Kidney glomerular epithelial cell (primary cell): ENCODE measurements at regions not wholly inside any gene's neighbourhood (a gene's known extent, or its start where the extent isn't known, plus 50 kb on each side); places are given as distances from the start of the nearest gene placed in this dataset.
"Not testable (repeated sequence)": the region's sequence is repeated elsewhere in the genome, so short reads cannot be mapped to it uniquely, and the experiment has no call there.

Experiments
- DNase-seq: peaks from one replicate; lab custom pipeline; 2025; lab: John Stamatoyannopoulos, UW

DNA sequence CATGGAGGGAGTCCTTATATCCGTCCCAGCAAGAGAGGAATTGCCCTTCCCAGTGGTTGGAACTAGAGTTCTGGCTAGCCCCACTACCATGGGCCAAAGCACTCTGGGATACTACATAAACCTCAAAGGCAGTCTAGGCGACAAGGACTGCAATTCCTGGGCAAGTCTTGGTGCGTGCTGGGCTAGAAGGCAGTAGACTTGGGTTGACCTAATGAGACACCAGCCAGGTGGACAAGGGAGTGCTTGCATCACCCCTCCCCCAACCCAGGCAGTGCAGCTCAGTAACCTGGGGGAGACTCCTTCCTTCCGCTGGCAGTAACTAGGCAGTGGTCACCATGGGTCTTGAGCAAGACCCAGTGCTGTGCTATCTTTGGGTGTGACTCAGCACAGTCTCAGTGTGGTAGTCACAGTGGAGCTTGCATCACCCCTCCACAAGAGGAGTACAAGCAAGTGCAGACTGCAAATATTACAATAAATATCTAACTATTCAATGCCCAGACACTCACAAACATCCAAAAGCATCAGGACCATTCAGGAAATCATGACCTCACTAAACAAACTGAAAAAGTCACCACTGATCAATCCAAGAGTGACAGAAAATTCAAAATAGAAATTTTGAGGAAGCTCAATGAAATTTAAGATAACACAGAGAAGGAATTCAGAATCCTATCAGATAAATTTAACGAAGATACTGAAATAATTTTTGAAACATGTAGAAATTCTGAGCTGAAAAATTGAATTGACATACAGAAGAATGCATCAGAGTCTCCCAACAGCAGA is 84.7 kb upstream of the LYPLAL1 start:
- DNase-seq: peak; percentile 87

DNA sequence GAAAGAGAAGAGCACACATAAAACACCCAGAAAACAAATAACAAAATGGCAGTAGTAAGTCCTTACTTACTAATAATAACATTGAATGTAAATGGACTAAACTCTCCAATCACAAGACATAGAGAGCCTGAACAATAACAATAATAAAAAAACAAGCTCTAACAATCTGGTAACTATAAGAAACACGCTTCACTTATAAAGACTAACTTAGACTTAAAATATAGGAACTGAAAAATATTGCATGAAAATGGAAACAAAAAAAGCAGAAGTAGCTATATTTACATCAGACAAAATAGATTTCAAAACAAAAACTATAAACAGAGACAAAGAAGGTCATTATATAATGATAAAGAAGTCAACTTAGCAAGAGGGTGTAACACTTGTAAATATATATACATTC is 83.1 kb upstream of the LYPLAL1 start:
- no peak for DNase-seq

- DNase-seq: no peak
Observed at GRCh38 chr1:219092206-219092605, 81.5 kb upstream of the LYPLAL1 start.

DNA sequence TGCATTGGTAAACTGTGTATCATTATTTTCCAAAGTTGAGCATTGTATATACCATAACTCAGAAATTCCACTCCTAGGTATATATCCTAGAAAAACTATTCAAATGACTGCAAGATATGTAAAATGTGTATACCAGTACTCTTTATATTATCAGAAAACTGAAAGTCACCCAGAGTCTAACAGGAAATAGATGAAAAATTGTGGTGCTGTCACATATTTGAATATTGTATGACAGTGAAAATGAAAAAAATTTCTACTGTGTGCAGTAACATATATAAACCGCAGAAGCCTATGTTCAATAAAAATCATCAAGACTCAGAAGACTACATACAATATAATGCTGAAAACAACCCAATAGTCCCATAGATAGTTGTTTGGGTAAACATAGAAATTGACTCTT is 74.4 kb upstream of the LYPLAL1 start:
- no peak for DNase-seq

DNA sequence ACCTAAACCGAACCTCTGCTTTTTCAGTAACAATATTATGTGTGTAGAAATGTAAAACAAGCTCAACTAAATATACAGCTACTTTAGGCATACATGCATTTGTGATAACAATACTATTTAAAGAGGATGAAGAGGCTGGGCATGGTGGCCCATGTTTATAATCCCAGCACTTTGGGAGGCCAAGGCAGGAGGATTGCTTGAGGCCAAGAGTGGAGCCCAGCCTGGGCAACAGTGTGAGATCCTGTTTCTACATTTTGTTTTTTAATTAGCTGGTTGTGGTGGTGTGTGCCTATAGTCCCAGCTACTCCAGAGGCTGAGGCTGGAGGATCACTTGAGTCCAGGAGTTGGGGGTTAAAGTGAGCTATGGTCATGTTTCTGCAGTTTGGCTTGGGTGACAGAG is 73.6 kb upstream of the LYPLAL1 start:
- DNase-seq: no peak

DNA sequence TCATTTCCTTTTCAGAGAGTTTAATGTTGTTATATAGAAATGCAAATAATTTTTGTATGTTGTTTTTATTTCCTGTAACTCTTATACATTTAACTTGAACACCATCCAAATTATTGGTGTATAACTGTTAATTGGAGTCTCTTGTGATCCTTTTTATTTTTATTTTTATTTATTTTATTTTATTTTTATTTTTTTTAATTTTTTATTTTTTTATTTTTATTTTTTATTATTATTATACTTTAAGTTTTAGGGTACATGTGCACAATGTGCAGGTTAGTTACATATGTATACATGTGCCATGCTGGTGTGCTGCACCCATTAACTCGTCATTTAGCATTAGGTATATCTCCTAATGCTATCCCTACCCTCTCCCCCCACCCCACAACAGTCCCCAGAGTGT is 71.2 kb upstream of the LYPLAL1 start:
- DNase-seq: not testable (repeated sequence)

DNA sequence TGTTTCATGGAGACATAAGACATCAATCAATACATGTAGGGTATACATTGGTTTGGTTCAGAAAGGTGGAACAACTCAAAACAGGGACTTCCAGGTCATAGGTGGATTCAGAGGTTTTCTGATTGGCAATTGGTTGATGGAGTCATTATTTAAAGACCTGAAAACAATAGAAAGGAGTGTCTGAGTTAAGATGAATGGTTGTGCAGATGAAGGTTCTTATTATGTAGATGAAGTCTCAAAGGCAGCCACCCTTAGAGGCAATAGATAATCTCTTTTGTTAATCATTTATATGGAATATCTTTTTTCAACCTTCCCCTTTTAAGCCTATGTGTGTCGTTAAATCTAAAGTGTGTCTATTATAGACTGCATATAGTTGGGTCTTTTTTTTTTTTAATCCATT is 67.8 kb upstream of the LYPLAL1 start:
- DNase-seq: no peak

- DNase-seq: no peak
Observed at GRCh38 chr1:219109424-219110018, 64.2 kb upstream of the LYPLAL1 start.

DNA sequence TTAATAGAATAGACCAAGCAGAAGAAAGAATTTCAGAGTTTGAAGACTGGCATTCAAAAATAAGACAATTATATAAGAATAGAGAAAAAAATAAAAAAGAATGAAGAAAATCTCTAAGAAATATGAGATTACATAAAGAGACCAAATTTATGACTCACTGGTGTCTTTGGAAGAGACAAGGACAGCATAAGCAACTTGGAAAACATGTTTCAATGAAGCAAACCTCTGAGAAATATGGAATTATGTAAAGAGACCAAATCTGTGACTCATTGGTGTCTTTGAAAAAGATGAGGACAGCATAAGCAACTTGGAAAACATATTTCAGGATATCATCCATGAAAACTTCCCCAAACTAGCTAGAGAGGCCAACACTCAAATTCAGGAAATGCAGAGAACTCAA is 60.4 kb upstream of the LYPLAL1 start:
- no peak for DNase-seq

DNA sequence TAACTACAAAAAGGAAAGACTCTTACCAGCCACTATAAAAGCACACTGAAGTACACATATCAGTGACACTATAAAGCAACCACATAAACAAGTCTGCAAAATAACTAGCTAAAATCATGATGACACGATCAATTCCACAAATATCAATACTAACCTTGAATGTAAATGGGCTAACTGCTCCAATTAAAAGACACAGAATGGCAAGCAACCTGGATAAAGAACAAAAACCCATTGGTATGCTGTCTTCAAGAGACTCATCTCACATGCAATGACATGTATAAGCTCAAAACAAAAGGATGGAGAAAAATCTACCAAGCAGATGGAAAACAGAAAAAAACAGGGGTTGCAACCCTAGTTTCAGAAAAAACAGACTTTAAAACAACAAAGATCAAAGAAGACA is 59.7 kb upstream of the LYPLAL1 start:
- DNase-seq: no peak

GRCh38 chr1:219119839-219120238 is 53.8 kb upstream of the LYPLAL1 start:
- DNase-seq: no peak

DNA sequence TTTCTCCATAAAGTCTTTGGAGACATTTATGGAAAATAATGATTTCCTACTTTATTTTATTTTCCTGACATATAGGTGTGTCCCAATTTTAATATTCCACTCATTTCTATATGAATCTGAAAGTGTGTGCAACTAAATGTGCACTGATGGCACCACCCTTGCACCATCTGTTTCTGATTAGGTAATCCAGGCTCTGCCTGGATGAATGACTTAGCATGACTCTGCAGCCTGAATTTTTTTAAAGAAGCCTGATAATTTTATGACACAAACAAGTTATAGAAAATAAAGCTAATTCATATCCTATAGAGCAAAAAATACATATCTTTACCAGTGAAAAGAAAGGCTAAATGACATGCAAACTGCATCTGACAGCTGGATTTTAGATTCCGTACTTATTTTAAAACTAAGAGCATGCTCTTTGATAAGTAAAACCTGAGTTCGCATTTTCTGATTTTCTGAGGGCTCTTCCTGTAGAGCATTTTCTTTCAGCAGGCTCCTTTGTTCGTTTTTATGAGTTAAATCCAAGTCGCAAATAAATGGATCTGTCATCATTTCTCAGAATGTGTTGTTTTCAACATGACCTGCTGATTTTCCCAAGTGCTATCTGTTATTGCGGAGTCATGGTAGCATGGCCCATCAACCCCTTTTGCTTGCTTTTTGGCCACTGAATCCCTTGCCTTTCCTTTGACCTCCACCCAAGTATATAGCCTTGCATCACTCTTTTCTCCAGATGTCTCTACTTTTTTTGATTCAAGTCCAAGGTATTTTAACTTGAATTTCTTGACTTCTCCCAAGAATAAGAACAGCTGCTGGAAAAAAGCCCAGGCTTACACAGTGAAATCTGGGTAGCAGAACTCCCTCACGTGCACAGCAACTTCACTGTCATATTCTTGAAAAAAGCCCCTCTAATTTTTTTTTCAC is 52.8 kb upstream of the LYPLAL1 start:
- no peak for DNase-seq

DNA sequence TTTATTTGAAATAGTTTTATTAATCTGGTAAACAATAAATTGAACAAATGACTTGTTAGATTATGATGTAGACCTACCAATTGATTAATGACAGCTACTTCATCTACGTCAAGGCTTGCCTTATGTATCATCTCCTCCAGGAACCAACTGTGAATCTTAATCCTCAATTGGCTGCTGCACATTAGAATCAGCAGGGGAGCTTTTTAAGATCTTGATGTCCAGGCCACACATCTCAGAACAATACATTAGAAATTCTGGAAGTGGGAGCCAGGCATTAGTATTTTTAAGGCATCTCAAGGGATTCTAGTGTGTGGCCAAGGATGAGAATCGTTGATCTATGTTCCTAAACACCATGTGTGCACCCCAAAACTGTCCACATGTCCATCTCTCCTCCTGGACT is 52.0 kb upstream of the LYPLAL1 start:
- DNase-seq: no peak

- no peak for DNase-seq
Observed at GRCh38 chr1:219123036-219123435, 50.6 kb upstream of the LYPLAL1 start.
